K562 (cell line): ENCODE measurements at regions not wholly inside any gene's neighbourhood (a gene's known extent, or its start where the extent isn't known, plus 50 kb on each side); places are given as distances from the start of the nearest gene placed in this dataset.

ENCODE experiments used
- ARNT ChIP-seq, 2 experiments: fragments of 450-650 bp; IDR thresholded peaks; 2 replicates each; pipeline ENCODE4 v1.6.1; 2016; ENCODE audit warnings: mild to moderate bottlenecking in 1 of 2
- ELF4 ChIP-seq: fragments of 450-650 bp; formaldehyde crosslinking; IDR thresholded peaks from 2 replicates; pipeline ENCODE4 v1.4.0; 2022; ENCODE audit warnings: missing genetic modification characterization
- EZH2 ChIP-seq: IDR thresholded peaks from 2 replicates; pipeline ENCODE4 v1.6.1; 2012; ENCODE audit warnings: low read depth, mild to moderate bottlenecking, inconsistent platforms, low read length, borderline replicate concordance
- PHF20 ChIP-seq: fragments of 450-650 bp; IDR thresholded peaks from 2 replicates; pipeline ENCODE4 v1.6.1; 2018; ENCODE audit not compliant: partially characterized antibody
- RAD21 ChIP-seq, 2 experiments: fragments of 250-450 bp in 1 of 2; fragments of 450-650 bp in 1 of 2; sonication (Bioruptor Pico) in 1 of 2; formaldehyde crosslinking in 1 of 2; IDR thresholded peaks in 1 of 2; conservative IDR thresholded peaks in 1 of 2; 2 replicates each; pipeline versions ENCODE4 v1.4.0 to v1.8.0; 2020 to 2022; ENCODE audit warnings: mild to moderate bottlenecking in 2 of 2, moderate library complexity in 1 of 2
- ZFP36 ChIP-seq: fragments of 150-350 bp; IDR thresholded peaks from 2 replicates; pipeline ENCODE4 v1.6.1; 2018; ENCODE audit warnings: low read length, low read depth; ENCODE audit not compliant: partially characterized antibody
- TF ChIP-seq, protein P1 (sequence below): fragments of 450-650 bp; IDR thresholded peaks from 2 replicates; pipeline ENCODE4 v1.6.1; 2016
- TF ChIP-seq, protein P2 (sequence below): fragments of 450-650 bp; conservative IDR thresholded peaks from 2 replicates; pipeline ENCODE4 v1.6.1; 2016; ENCODE audit warnings: missing genetic modification characterization, low read depth, mild to moderate bottlenecking, control low read depth, missing compliant biosample characterization

DNA sequence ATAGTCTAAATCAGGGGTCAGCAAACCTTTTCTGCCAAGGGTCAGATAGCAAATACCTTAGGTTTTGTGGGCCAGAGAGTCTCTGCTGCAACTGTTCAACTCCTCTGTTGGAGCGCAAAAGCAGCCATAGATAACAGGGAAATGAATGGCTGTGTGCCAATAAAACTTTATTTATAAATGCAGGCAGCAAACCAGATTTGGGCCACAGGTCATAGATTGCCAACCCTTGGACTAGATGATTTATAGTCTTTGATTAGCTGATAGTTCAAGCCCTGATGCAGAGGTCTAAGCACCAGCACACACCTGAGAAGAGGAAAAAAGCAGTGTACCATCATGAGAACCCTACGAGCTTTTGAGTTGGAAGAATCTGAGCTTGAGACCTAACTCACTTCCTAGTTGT is 86.0 kb upstream of the DYNLRB2 start:
- TF ChIP-seq, protein P1, sequence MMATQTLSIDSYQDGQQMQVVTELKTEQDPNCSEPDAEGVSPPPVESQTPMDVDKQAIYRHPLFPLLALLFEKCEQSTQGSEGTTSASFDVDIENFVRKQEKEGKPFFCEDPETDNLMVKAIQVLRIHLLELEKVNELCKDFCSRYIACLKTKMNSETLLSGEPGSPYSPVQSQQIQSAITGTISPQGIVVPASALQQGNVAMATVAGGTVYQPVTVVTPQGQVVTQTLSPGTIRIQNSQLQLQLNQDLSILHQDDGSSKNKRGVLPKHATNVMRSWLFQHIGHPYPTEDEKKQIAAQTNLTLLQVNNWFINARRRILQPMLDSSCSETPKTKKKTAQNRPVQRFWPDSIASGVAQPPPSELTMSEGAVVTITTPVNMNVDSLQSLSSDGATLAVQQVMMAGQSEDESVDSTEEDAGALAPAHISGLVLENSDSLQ = no peak
- TF ChIP-seq EZH2 (no peak), ELF4 (CRISPR knock-in tag) (no peak), RAD21 (CRISPR knock-in tag; conservative IDR thresholded peaks at IDR 0.05 in 1 of 2, IDR thresholded peaks at IDR 0.05 in 1 of 2) (no peak), ARNT (IDR thresholded peaks at IDR 0.05) (no peak), PHF20 (no peak), ZFP36 (no peak)
- TF ChIP-seq, protein P2, sequence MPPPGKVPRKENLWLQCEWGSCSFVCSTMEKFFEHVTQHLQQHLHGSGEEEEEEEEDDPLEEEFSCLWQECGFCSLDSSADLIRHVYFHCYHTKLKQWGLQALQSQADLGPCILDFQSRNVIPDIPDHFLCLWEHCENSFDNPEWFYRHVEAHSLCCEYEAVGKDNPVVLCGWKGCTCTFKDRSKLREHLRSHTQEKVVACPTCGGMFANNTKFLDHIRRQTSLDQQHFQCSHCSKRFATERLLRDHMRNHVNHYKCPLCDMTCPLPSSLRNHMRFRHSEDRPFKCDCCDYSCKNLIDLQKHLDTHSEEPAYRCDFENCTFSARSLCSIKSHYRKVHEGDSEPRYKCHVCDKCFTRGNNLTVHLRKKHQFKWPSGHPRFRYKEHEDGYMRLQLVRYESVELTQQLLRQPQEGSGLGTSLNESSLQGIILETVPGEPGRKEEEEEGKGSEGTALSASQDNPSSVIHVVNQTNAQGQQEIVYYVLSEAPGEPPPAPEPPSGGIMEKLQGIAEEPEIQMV = no peak
